Suprapubic skin (tissue), 4 donors: ENCODE measurements at regions not wholly inside any gene's neighbourhood (a gene's known extent, or its start where the extent isn't known, plus 50 kb on each side); places are given as distances from the start of the nearest gene placed in this dataset.

Experiments used
- DNase-seq, 2 donors: peaks; one replicate each; pipeline ENCODE4 v3.0.0-alpha.2; 2019; ENCODE audit warnings: low spot score in 2 of 2
- H3K27ac ChIP-seq: fragments of 200-600 bp; sonication (generic); one replicate; pipeline ENCODE4 v1.5.1; 2019
- H3K27me3 ChIP-seq: fragments of 200-600 bp; sonication (generic); one replicate; pipeline ENCODE4 v1.5.1; 2019
- H3K36me3 ChIP-seq: fragments of 200-600 bp; sonication (generic); one replicate; pipeline ENCODE4 v1.5.1; 2019
- H3K4me1 ChIP-seq: fragments of 200-600 bp; sonication (generic); one replicate; pipeline ENCODE4 v1.5.1; 2019
- H3K4me3 ChIP-seq: fragments of 200-600 bp; sonication (generic); one replicate; pipeline ENCODE4 v1.5.1; 2019; ENCODE audit warnings: mild to moderate bottlenecking
- H3K9me3 ChIP-seq: fragments of 200-600 bp; sonication (generic); one replicate; pipeline ENCODE4 v1.5.1; 2019
- CTCF ChIP-seq, 2 donors: fragments of 200-600 bp in 1 of 2; fragments of 450-650 bp in 1 of 2; sonication (generic) in 1 of 2; IDR thresholded peaks; one replicate each; pipeline ENCODE4 v1.5.1; 2016 to 2019; ENCODE audit warnings: antibody characterized with exemption in 2 of 2, mild to moderate bottlenecking in 1 of 2, moderate library complexity in 1 of 2
- EP300 ChIP-seq: sonication (generic); formaldehyde crosslinking; IDR thresholded peaks from one replicate; pipeline ENCODE4 v1.6.1; 2017; ENCODE audit warnings: antibody characterized with exemption
- POLR2A ChIP-seq, 2 donors: fragments of 450-650 bp; IDR thresholded peaks; one replicate each; pipeline ENCODE4 v1.6.1; 2017; ENCODE audit warnings: antibody characterized with exemption in 2 of 2, mild to moderate bottlenecking in 2 of 2, moderate library complexity in 2 of 2
- POLR2AphosphoS5 ChIP-seq, 3 donors: sonication (generic); formaldehyde crosslinking; IDR thresholded peaks; one replicate each; pipeline ENCODE4 v1.6.1; 2017; ENCODE audit warnings: antibody characterized with exemption in 3 of 3
- WGBS: methylation state at CpG from one replicate; pipeline ENCODE4 v1.1.5; 2018; 5-methylcytosine and 5-hydroxymethylcytosine counted together

DNA sequence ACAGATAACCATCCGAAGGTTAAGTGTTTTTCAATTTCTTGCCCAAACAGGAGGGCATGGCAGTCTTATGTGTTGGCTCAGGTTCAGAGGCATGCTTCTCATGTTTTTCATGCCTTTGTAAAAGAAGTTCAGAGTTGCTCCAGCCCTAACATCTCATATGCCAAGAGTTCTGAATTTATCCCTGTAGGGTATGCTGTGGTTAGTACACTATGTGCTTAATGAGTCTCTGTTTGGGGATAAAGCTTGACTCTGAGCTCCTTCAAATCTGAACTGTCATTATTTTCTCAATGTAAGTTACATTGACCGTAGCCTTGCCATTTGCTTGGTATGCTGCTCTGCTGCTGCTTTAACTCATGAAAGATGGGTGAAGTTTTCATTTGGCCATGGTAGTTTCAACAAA, 67.9 kb upstream of the PNPT1 start:
- Histone ChIP-seq H3K4me1 (peaks cover 15% of the 10 kb centered on the region), H3K27me3 (no peaks in the 10 kb centered on the region), H3K36me3 (no peaks in the 10 kb centered on the region), H3K4me3 (no peak overlapping the region), H3K27ac (peak overlapping the region; percentile 75), H3K9me3 (no peaks in the 10 kb centered on the region)
- DNase-seq, result no peak
- TF ChIP-seq POLR2A (IDR thresholded peaks at IDR 0.05) (no peak), EP300 (no peak), POLR2AphosphoS5 (IDR thresholded peaks at IDR 0.05) (no peak), CTCF (IDR thresholded peaks at IDR 0.05) (no peak)
- 39% methylated on average over 2 of the region's 2 CpGs for whole genome bisulfite sequencing

- Histone ChIP-seq H3K4me1 (peaks cover 15% of the 10 kb centered on the region), H3K27ac (peak overlapping the region; percentile 75), H3K9me3 (no peaks in the 10 kb centered on the region), H3K4me3 (no peak overlapping the region), H3K36me3 (no peaks in the 10 kb centered on the region), H3K27me3 (no peaks in the 10 kb centered on the region)
- no peak for DNase-seq
- no peak for TF ChIP-seq CTCF (IDR thresholded peaks at IDR 0.05)
- no peak for TF ChIP-seq POLR2A (IDR thresholded peaks at IDR 0.05)
- no peak for TF ChIP-seq EP300
- no peak for TF ChIP-seq POLR2AphosphoS5 (IDR thresholded peaks at IDR 0.05)
These were observed 67.4 kb upstream of the PNPT1 start for GRCh38 chr2:55761024-55761423.

GRCh38 chr2:55760125-55760524, 66.5 kb upstream of the PNPT1 start:
- TF ChIP-seq CTCF (IDR thresholded peaks at IDR 0.05), result no peak
- TF ChIP-seq POLR2A (IDR thresholded peaks at IDR 0.05), result no peak
- TF ChIP-seq EP300, result no peak
- no peak for TF ChIP-seq POLR2AphosphoS5 (IDR thresholded peaks at IDR 0.05)
- no peaks in the 10 kb centered on the region for H3K27me3 ChIP-seq
- no peaks in the 10 kb centered on the region for H3K36me3 ChIP-seq
- H3K4me1 ChIP-seq, result peaks cover 15% of the 10 kb centered on the region
- no peak overlapping the region for H3K4me3 ChIP-seq
- WGBS, result 97% methylated on average over 2 of the region's 2 CpGs
- DNase-seq, result no peak
- no peaks in the 10 kb centered on the region for H3K9me3 ChIP-seq
- H3K27ac ChIP-seq, result no peak overlapping the region

- H3K4me1 ChIP-seq, result peaks cover 15% of the 10 kb centered on the region
- H3K27ac ChIP-seq, result no peak overlapping the region
- TF ChIP-seq CTCF (IDR thresholded peaks at IDR 0.05) (no peak), POLR2A (IDR thresholded peaks at IDR 0.05) (no peak), POLR2AphosphoS5 (IDR thresholded peaks at IDR 0.05) (no peak), EP300 (no peak)
- H3K27me3 ChIP-seq, result no peaks in the 10 kb centered on the region
- WGBS, result 37% methylated on average over 5 of the region's 5 CpGs
- no peaks in the 10 kb centered on the region for H3K9me3 ChIP-seq
- H3K36me3 ChIP-seq, result no peaks in the 10 kb centered on the region
- no peak for DNase-seq
- no peak overlapping the region for H3K4me3 ChIP-seq
These were observed 65.8 kb upstream of the PNPT1 start for GRCh38 chr2:55759271-55759921.

DNA sequence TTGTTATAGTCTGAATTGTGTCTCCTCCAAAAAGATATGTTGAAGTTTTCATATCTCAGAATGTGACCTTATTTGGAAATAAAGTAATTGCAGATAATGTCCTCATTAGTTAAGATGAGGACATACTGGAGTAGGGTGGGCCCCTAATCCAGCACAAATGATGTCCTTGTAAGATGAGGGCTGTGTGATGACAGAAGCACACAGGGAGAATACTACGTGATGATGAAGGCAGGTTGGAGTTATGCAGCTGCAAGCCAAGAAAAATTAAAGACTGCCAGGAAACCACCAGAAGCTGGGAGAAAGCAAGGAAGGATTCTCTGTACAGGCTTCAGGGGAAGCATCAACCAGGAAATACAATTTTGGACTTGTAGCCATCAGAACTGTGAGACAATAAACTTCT, 58.3 kb upstream of the PNPT1 start:
- H3K36me3 ChIP-seq, result no peaks in the 10 kb centered on the region
- no peak for DNase-seq
- H3K9me3 ChIP-seq, result no peaks in the 10 kb centered on the region
- H3K27ac ChIP-seq, result no peak overlapping the region
- H3K27me3 ChIP-seq, result no peaks in the 10 kb centered on the region
- H3K4me3 ChIP-seq, result no peak overlapping the region
- WGBS, result 19% methylated on average over 1 of the region's 1 CpG
- no peaks in the 10 kb centered on the region for H3K4me1 ChIP-seq
- no peak for TF ChIP-seq EP300
- TF ChIP-seq CTCF (IDR thresholded peaks at IDR 0.05), result no peak
- TF ChIP-seq POLR2A (IDR thresholded peaks at IDR 0.05), result no peak
- TF ChIP-seq POLR2AphosphoS5 (IDR thresholded peaks at IDR 0.05), result no peak
